GM12878 (cell line): ENCODE measurements at regions not wholly inside any gene's neighbourhood (a gene's known extent, or its start where the extent isn't known, plus 50 kb on each side); places are given as distances from the start of the nearest gene placed in this dataset.

Source experiments
- ATAC-seq: fragments of 200-7000 bp; cut with Tn5 transposase; 3 replicates; pipeline ENCODE4 v1.9.1; 2020; ENCODE audit warnings: mild to moderate bottlenecking, moderate library complexity
- BruUV-seq: library from RNA; stranded (reverse); fragments of 400-500 nt; replicated peaks from 2 replicates; lab custom pipeline; 2021; lab: Mats Ljungman, UMichigan
- CTCF ChIA-PET: fragments of 300-600 bp; sonication (Branson Sonifier 250); formaldehyde crosslinking; extraction: SDS; loops from one replicate; lab custom pipeline; 2021; ENCODE audit warnings: inconsistent platforms; lab: Yijun Ruan, JAX
- POLR2A ChIA-PET: fragments of 350-600 bp; formaldehyde crosslinking; extraction: SDS; loops from one replicate; lab custom pipeline; 2021; ENCODE audit warnings: inconsistent platforms; lab: Charles Lee
- RAD21 ChIA-PET: fragments of 300-600 bp; sonication (Branson Sonifier 250); formaldehyde crosslinking; loops from one replicate; lab custom pipeline; 2023; ENCODE audit warnings: antibody characterized with exemption; ENCODE audit not compliant: unreplicated experiment; lab: Charles Lee
- SMC1A ChIA-PET: fragments of 300-600 bp; sonication (Branson Sonifier 250); formaldehyde crosslinking; loops from one replicate; lab custom pipeline; 2023; ENCODE audit not compliant: unreplicated experiment, uncharacterized antibody; lab: Charles Lee
- DNase-seq: peaks from one replicate; pipeline ENCODE4 v3.0.0-alpha.2; 2011; ENCODE audit warnings: low read depth, low spot score
- FAIRE-seq: peaks from 3 replicates; lab custom pipeline; 2011; peaks lifted over from hg19 to GRCh38; lab: Jason Lieb, UNC
- H2AFZ ChIP-seq: 2 replicates; pipeline ENCODE4 v1.6.0; 2011; ENCODE audit warnings: low read depth, low read length, control low read depth; ENCODE audit not compliant: control insufficient read depth
- H3K27ac ChIP-seq: 2 replicates; pipeline ENCODE4 v1.5.1; 2011; ENCODE audit warnings: control low read depth; ENCODE audit not compliant: control insufficient read depth, insufficient read depth
- H3K27me3 ChIP-seq, 2 experiments: replicated peaks in 1 of 2; 2 replicates each; pipeline versions ENCODE4 v1.6.0 to v1.6.1; 2011; ENCODE audit warnings: low read length in 1 of 2; ENCODE audit not compliant: control insufficient read depth in 2 of 2, insufficient read depth in 2 of 2
- H3K36me3 ChIP-seq, 2 experiments: 2 replicates each; pipeline ENCODE4 v1.5.1; 2011; ENCODE audit warnings: low read length in 1 of 2; ENCODE audit not compliant: control insufficient read depth in 2 of 2, insufficient read depth in 2 of 2
- H3K4me1 ChIP-seq: 2 replicates; pipeline ENCODE4 v1.6.1; 2011; ENCODE audit warnings: mild to moderate bottlenecking, low read length, moderate library complexity, mixed read lengths; ENCODE audit not compliant: control insufficient read depth, insufficient read depth
- H3K4me2 ChIP-seq: 2 replicates; pipeline ENCODE4 v1.6.0; 2011; ENCODE audit warnings: control low read depth; ENCODE audit not compliant: control insufficient read depth, insufficient read depth
- H3K4me3 ChIP-seq: fragments of 200-600 bp; sonication (generic); 2 replicates; pipeline ENCODE4 v1.5.1; 2016
- H3K79me2 ChIP-seq: 2 replicates; pipeline ENCODE4 v1.6.0; 2011; ENCODE audit warnings: low read length; ENCODE audit not compliant: control insufficient read depth, insufficient read depth
- H3K9ac ChIP-seq: 2 replicates; pipeline ENCODE4 v1.8.0; 2011; ENCODE audit warnings: low read length, control low read depth, mixed read lengths; ENCODE audit not compliant: control insufficient read depth, insufficient read depth
- H3K9me3 ChIP-seq: replicated peaks from 3 replicates; pipeline ENCODE4 v1.5.1; 2011; ENCODE audit warnings: mild to moderate bottlenecking, low read length; ENCODE audit not compliant: control insufficient read depth, insufficient read depth
- H4K20me1 ChIP-seq: 2 replicates; pipeline ENCODE4 v1.6.0; 2011; ENCODE audit not compliant: control insufficient read depth, insufficient read depth
- MYB ChIP-seq: fragments of 150-350 bp; IDR thresholded peaks from 2 replicates; pipeline ENCODE4 v1.6.1; 2014; ENCODE audit warnings: mild to moderate bottlenecking, low read depth, low read length, borderline replicate concordance
- RUNX3 ChIP-seq: IDR thresholded peaks from 2 replicates; pipeline ENCODE4 v1.6.1; 2012; ENCODE audit warnings: low read length, inconsistent platforms
- ZNF592 ChIP-seq: fragments of 450-650 bp; IDR thresholded peaks from 2 replicates; pipeline ENCODE4 v1.6.1; 2017; ENCODE audit warnings: mild to moderate bottlenecking, moderate library complexity
- WGBS: methylation state at CpG from one replicate; pipeline ENCODE4 v1.1.6; 2016; ENCODE audit warnings: low lambda C conversion rate; ENCODE audit not compliant: insufficient replicate concordance, insufficient coverage; ENCODE audit errors: missing lambda C conversion rate; 5-methylcytosine and 5-hydroxymethylcytosine counted together
- in situ Hi-C: fragments of 300-500 bp; cut with MboI; formaldehyde crosslinking; loops from 9 replicates; pipeline ENCODE4 v1.14.3; 2018; ENCODE audit warnings: mixed read lengths
- intact Hi-C: fragments of 100-400 bp; cut with micrococcal nuclease; formaldehyde crosslinking; loops from one replicate; pipeline ENCODE4 v1.14.2; 2022; ENCODE audit not compliant: unreplicated experiment
- TF ChIP-seq, protein P1 (sequence below): IDR thresholded peaks from 2 replicates; pipeline ENCODE4 v1.6.1; 2012; ENCODE audit warnings: low read length, inconsistent platforms
- TF ChIP-seq, protein P2 (sequence below): fragments of 450-650 bp; IDR thresholded peaks from 2 replicates; pipeline ENCODE4 v1.6.1; 2016; ENCODE audit warnings: mild to moderate bottlenecking, moderate library complexity, borderline replicate concordance

- intact Hi-C loops, result no loop called here
- ChIA-PET CTCF (no interaction called here), SMC1A (interaction anchor here (1.1 kb wide), 1 partner anchor 22 kb away, joined by 3 read pairs; no protein-coding TSS in a partner anchor), RAD21 (no interaction called here), POLR2A (no interaction called here)
- FAIRE-seq (no peak), DNase-seq (no peak), ATAC-seq (no peak)
- in situ Hi-C loops, result no loop called here
- Histone ChIP-seq H3K36me3 (no peaks in the 10 kb centered on the region), H3K4me1 (no peaks in the 10 kb centered on the region), H2AFZ (no peak overlapping the region), H4K20me1 (no peaks in the 10 kb centered on the region), H3K4me3 (no peak overlapping the region), H3K79me2 (no peaks in the 10 kb centered on the region), H3K9me3 (no peaks in the 10 kb centered on the region), H3K27me3 (no peaks in the 10 kb centered on the region), H3K9ac (no peak overlapping the region), H3K4me2 (no peak overlapping the region), H3K27ac (no peak overlapping the region)
- BruUV-seq, result no TSS peak
- WGBS, result 5% methylated on average over 1 of the region's 1 CpG
- TF ChIP-seq, protein P1, sequence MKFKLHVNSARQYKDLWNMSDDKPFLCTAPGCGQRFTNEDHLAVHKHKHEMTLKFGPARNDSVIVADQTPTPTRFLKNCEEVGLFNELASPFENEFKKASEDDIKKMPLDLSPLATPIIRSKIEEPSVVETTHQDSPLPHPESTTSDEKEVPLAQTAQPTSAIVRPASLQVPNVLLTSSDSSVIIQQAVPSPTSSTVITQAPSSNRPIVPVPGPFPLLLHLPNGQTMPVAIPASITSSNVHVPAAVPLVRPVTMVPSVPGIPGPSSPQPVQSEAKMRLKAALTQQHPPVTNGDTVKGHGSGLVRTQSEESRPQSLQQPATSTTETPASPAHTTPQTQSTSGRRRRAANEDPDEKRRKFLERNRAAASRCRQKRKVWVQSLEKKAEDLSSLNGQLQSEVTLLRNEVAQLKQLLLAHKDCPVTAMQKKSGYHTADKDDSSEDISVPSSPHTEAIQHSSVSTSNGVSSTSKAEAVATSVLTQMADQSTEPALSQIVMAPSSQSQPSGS, result no peak
- TF ChIP-seq, protein P2, sequence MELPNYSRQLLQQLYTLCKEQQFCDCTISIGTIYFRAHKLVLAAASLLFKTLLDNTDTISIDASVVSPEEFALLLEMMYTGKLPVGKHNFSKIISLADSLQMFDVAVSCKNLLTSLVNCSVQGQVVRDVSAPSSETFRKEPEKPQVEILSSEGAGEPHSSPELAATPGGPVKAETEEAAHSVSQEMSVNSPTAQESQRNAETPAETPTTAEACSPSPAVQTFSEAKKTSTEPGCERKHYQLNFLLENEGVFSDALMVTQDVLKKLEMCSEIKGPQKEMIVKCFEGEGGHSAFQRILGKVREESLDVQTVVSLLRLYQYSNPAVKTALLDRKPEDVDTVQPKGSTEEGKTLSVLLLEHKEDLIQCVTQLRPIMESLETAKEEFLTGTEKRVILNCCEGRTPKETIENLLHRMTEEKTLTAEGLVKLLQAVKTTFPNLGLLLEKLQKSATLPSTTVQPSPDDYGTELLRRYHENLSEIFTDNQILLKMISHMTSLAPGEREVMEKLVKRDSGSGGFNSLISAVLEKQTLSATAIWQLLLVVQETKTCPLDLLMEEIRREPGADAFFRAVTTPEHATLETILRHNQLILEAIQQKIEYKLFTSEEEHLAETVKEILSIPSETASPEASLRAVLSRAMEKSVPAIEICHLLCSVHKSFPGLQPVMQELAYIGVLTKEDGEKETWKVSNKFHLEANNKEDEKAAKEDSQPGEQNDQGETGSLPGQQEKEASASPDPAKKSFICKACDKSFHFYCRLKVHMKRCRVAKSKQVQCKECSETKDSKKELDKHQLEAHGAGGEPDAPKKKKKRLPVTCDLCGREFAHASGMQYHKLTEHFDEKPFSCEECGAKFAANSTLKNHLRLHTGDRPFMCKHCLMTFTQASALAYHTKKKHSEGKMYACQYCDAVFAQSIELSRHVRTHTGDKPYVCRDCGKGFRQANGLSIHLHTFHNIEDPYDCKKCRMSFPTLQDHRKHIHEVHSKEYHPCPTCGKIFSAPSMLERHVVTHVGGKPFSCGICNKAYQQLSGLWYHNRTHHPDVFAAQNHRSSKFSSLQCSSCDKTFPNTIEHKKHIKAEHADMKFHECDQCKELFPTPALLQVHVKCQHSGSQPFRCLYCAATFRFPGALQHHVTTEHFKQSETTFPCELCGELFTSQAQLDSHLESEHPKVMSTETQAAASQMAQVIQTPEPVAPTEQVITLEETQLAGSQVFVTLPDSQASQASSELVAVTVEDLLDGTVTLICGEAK, result no peak
- TF ChIP-seq ZNF592 (no peak), RUNX3 (no peak), MYB (no peak)
These were observed 290.7 kb upstream of the ALG10B start for GRCh38 chr12:38025916-38026315.
